Kidney (tissue), 13 donors: ENCODE measurements at regions not wholly inside any gene's neighbourhood (a gene's known extent, or its start where the extent isn't known, plus 50 kb on each side); places are given as distances from the start of the nearest gene placed in this dataset.

Source experiments
- DNase-seq, 5 donors: peaks; one replicate each; pipeline ENCODE4 v3.0.0-alpha.2; 2013 to 2020
- FAIRE-seq: peaks from 2 replicates; lab custom pipeline; 2012; peaks lifted over from hg19 to GRCh38; lab: Jason Lieb, UNC
- H3K27ac ChIP-seq, 2 donors: one replicate each; pipeline ENCODE4 v1.7.0; 2013; ENCODE audit warnings: low read depth in 2 of 2, low read length in 2 of 2, inconsistent platforms in 1 of 2
- H3K27me3 ChIP-seq: one replicate; pipeline ENCODE4 v1.7.1; 2013; ENCODE audit warnings: low read length, inconsistent platforms; ENCODE audit not compliant: control insufficient read depth, insufficient read depth
- H3K36me3 ChIP-seq, 3 donors: one replicate each; pipeline versions ENCODE4 v1.7.0 to v1.7.1; 2013; ENCODE audit warnings: low read length in 3 of 3, control low read depth in 1 of 3, inconsistent platforms in 1 of 3; ENCODE audit not compliant: insufficient read depth in 3 of 3, control insufficient read depth in 2 of 3
- H3K4me1 ChIP-seq, 3 donors: one replicate each; pipeline versions ENCODE4 v1.7.0 to v1.7.1; 2013; ENCODE audit warnings: low read length in 3 of 3, inconsistent platforms in 1 of 3, low read depth in 1 of 3; ENCODE audit not compliant: control insufficient read depth in 2 of 3, insufficient read depth in 2 of 3
- H3K4me3 ChIP-seq, 3 donors: one replicate each; pipeline versions ENCODE4 v1.7.0 to v1.8.1; 2013; ENCODE audit warnings: low read length in 3 of 3, control low read depth in 1 of 3, inconsistent platforms in 1 of 3
- H3K9ac ChIP-seq, 3 donors: one replicate each; pipeline versions ENCODE4 v1.7.0 to v1.7.1; 2013; ENCODE audit warnings: low read length in 3 of 3, control low read depth in 1 of 3, inconsistent platforms in 1 of 3
- H3K9me3 ChIP-seq, 3 donors: one replicate each; pipeline versions ENCODE4 v1.7.0 to v1.7.1; 2013; ENCODE audit warnings: low read length in 3 of 3, control low read depth in 1 of 3, inconsistent platforms in 1 of 3; ENCODE audit not compliant: control insufficient read depth in 2 of 3, insufficient read depth in 1 of 3
- CTCF ChIP-seq: IDR thresholded peaks from 3 replicates; pipeline ENCODE4 v1.5.1; 2012; ENCODE audit warnings: mild to moderate bottlenecking, moderate library complexity, borderline replicate concordance; ENCODE audit not compliant: insufficient read depth; ENCODE audit errors: extremely low read depth
- intact Hi-C: fragments of 100-400 bp; cut with DNase I; formaldehyde crosslinking; loops from one replicate; pipeline ENCODE4 v1.11.1; 2022
- donor health status: control.
- donor health status: control.
- donor health status: control.
- donor health status: control.
- donor health status: control.
- donor health status: DM: yes; HTN: yes; CAD: no.
- donor health status: Normal renal cell carcinoma (clear cell type).

- no peaks in the 10 kb centered on the region for H3K36me3 ChIP-seq
- intact Hi-C loops, result no loop called here
- no peak overlapping the region for H3K27ac ChIP-seq
- H3K9ac ChIP-seq, result no peak overlapping the region
- H3K27me3 ChIP-seq, result no peaks in the 10 kb centered on the region
- no peak for TF ChIP-seq CTCF
- H3K4me1 ChIP-seq, result peaks cover 0 to 2% (median 0%) of the 10 kb centered on the region in 3 donors
- no peak overlapping the region for H3K4me3 ChIP-seq
- H3K9me3 ChIP-seq, result no peaks in the 10 kb centered on the region
- FAIRE-seq (no peak), DNase-seq (no peak)
Observed at GRCh38 chr9:87069690-87070089, 122.4 kb upstream of the GAS1 start.

- DNase-seq, result no peak
- Histone ChIP-seq H3K9ac (no peak overlapping the region), H3K36me3 (no peaks in the 10 kb centered on the region), H3K4me3 (no peak overlapping the region), H3K27me3 (no peaks in the 10 kb centered on the region), H3K27ac (no peak overlapping the region), H3K4me1 (peaks cover 0 to 2% (median 0%) of the 10 kb centered on the region in 3 donors), H3K9me3 (no peaks in the 10 kb centered on the region)
- TF ChIP-seq CTCF, result no peak
- intact Hi-C loops, result no loop called here
- FAIRE-seq, result no peak
Observed at GRCh38 chr9:87070336-87070735, 123.0 kb upstream of the GAS1 start.

GRCh38 chr9:87071473-87071872, 124.2 kb upstream of the GAS1 start:
- FAIRE-seq, result no peak
- H3K27me3 ChIP-seq, result no peaks in the 10 kb centered on the region
- TF ChIP-seq CTCF, result no peak

GRCh38 chr9:87073692-87074091, 126.4 kb upstream of the GAS1 start:
- H3K4me3 ChIP-seq, result no peak overlapping the region
- H3K27ac ChIP-seq, result no peak overlapping the region
- H3K36me3 ChIP-seq, result no peaks in the 10 kb centered on the region
- no peaks in the 10 kb centered on the region for H3K27me3 ChIP-seq
- intact Hi-C loops, result no loop called here
- no peak overlapping the region for H3K9ac ChIP-seq
- peaks cover 0 to 2% (median 0%) of the 10 kb centered on the region in 3 donors for H3K4me1 ChIP-seq
- no peaks in the 10 kb centered on the region for H3K9me3 ChIP-seq
- no peak for TF ChIP-seq CTCF
- DNase-seq (peak in 2 of 5 donors; percentile 56 to 64), FAIRE-seq (no peak)

More at GRCh38 chr9:87071473-87071872, 124.2 kb upstream of the GAS1 start:
- Histone ChIP-seq H3K9me3 (no peaks in the 10 kb centered on the region), H3K36me3 (no peaks in the 10 kb centered on the region), H3K4me3 (no peak overlapping the region), H3K9ac (no peak overlapping the region), H3K27ac (no peak overlapping the region), H3K4me1 (peaks cover 0 to 2% (median 0%) of the 10 kb centered on the region in 3 donors)
- intact Hi-C loops, result no loop called here
- no peak for DNase-seq
